ENCODE measurements at regions not wholly inside any gene's neighbourhood (a gene's known extent, or its start where the extent isn't known, plus 50 kb on each side); places are given as distances from the start of the nearest gene placed in this dataset.
"Not testable (repeated sequence)": the region's sequence is repeated elsewhere in the genome, so short reads cannot be mapped to it uniquely, and the experiment has no call there.

- no peak for DNase-seq (ENCODE audit: low read depth)
These were observed 1464.8 kb upstream of the PRMT6 start for GRCh38 chr1:105591681-105592080.

GRCh38 chr1:105608713-105609112 lies 1447.8 kb upstream of the PRMT6 start:
- peak; percentile 0 for DNase-seq (ENCODE audit: low read depth)

- no peak for DNase-seq (ENCODE audit: low read depth)
These were observed 1430.0 kb upstream of the PRMT6 start for GRCh38 chr1:105626276-105626987.

- DNase-seq (ENCODE audit: low read depth): not testable (repeated sequence)
These were observed 1425.2 kb upstream of the PRMT6 start for GRCh38 chr1:105631153-105631744.

GRCh38 chr1:105632342-105633196 lies 1423.9 kb upstream of the PRMT6 start:
- no peak for DNase-seq (ENCODE audit: low read depth)

GRCh38 chr1:105636052-105636451 lies 1420.4 kb upstream of the PRMT6 start:
- DNase-seq (ENCODE audit: low read depth): no peak

GRCh38 chr1:105641407-105641806 lies 1415.1 kb upstream of the PRMT6 start:
- DNase-seq (ENCODE audit: low read depth): no peak

GRCh38 chr1:105652109-105652508 lies 1404.4 kb upstream of the PRMT6 start:
- DNase-seq (ENCODE audit: low read depth): no peak

- DNase-seq (ENCODE audit: low read depth): no peak
These were observed 1401.4 kb upstream of the PRMT6 start for GRCh38 chr1:105655032-105655431.

GRCh38 chr1:105664495-105664894 lies 1392.0 kb upstream of the PRMT6 start:
- DNase-seq (ENCODE audit: low read depth): peak; percentile 0

GRCh38 chr1:105678334-105678733 lies 1378.1 kb upstream of the PRMT6 start:
- DNase-seq (ENCODE audit: low read depth): no peak

- no peak for DNase-seq (ENCODE audit: low read depth)
These were observed 1371.8 kb upstream of the PRMT6 start for GRCh38 chr1:105684714-105685113.

- no peak for DNase-seq (ENCODE audit: low read depth)
These were observed 1370.4 kb upstream of the PRMT6 start for GRCh38 chr1:105686026-105686425.

- no peak for DNase-seq (ENCODE audit: low read depth)
These were observed 1369.4 kb upstream of the PRMT6 start for GRCh38 chr1:105686874-105687690.

- DNase-seq (ENCODE audit: low read depth): no peak
These were observed 1355.8 kb upstream of the PRMT6 start for GRCh38 chr1:105700723-105701122.

- no peak for DNase-seq (ENCODE audit: low read depth)
These were observed 1332.2 kb upstream of the PRMT6 start for GRCh38 chr1:105724286-105724685.

GRCh38 chr1:105730701-105731100 lies 1325.8 kb upstream of the PRMT6 start:
- DNase-seq (ENCODE audit: low read depth): no peak

- DNase-seq (ENCODE audit: low read depth): no peak
These were observed 1320.1 kb upstream of the PRMT6 start for GRCh38 chr1:105736349-105736748.

GRCh38 chr1:105779727-105780126 lies 1276.7 kb upstream of the PRMT6 start:
- DNase-seq (ENCODE audit: low read depth): no peak

- DNase-seq (ENCODE audit: low read depth): no peak
These were observed 1271.5 kb upstream of the PRMT6 start for GRCh38 chr1:105785021-105785420.

GRCh38 chr1:105793536-105794146 lies 1262.8 kb upstream of the PRMT6 start:
- peak; percentile 4 for DNase-seq (ENCODE audit: low read depth)

Data from M059J (cell line).